HepG2 (cell line): ENCODE measurements at regions not wholly inside any gene's neighbourhood (a gene's known extent, or its start where the extent isn't known, plus 50 kb on each side); places are given as distances from the start of the nearest gene placed in this dataset.

Experiments used
- ATAC-seq: fragments of 200-7000 bp; cut with Tn5 transposase; 3 replicates; pipeline ENCODE4 v1.9.1; 2020; ENCODE audit warnings: mild to moderate bottlenecking, moderate library complexity
- BruUV-seq: library from RNA; stranded (reverse); fragments of 400-500 nt; replicated peaks from 2 replicates; lab custom pipeline; 2021; lab: Mats Ljungman, UMichigan
- CTCF ChIA-PET: fragments of 300-600 bp; formaldehyde crosslinking; extraction: SDS; loops from one replicate; lab custom pipeline; 2021; ENCODE audit warnings: low total read pairs, inconsistent platforms, low intra/inter-chr PET ratio; lab: Yijun Ruan, JAX
- POLR2A ChIA-PET: fragments of 350-600 bp; sonication (Branson Sonifier 250); formaldehyde crosslinking; loops from one replicate; lab custom pipeline; 2020; ENCODE audit warnings: antibody characterized with exemption, inconsistent platforms; lab: Yijun Ruan, JAX
- DNase-seq: peaks from one replicate; pipeline ENCODE4 v3.0.0-alpha.2; 2015; ENCODE audit warnings: low spot score
- FAIRE-seq: peaks from 3 replicates; lab custom pipeline; 2011; peaks lifted over from hg19 to GRCh38; lab: Jason Lieb, UNC
- H2AFZ ChIP-seq: one replicate; pipeline ENCODE4 v1.6.1; 2011; ENCODE audit warnings: low read length, inconsistent platforms
- H3K27ac ChIP-seq: fragments of 300-600 bp; 3 replicates; pipeline ENCODE4 v1.8.0; 2011; ENCODE audit warnings: mixed run types, mild to moderate bottlenecking, mixed read lengths, low read length, inconsistent platforms; ENCODE audit not compliant: insufficient read depth; ENCODE audit errors: extremely low read length
- H3K27me3 ChIP-seq, 2 experiments: fragments of 200-600 bp in 1 of 2; 2 replicates in 1 of 2; 3 replicates in 1 of 2; pipeline versions ENCODE4 v1.6.0 to v1.8.0; 2011; ENCODE audit warnings: low read length in 2 of 2, mild to moderate bottlenecking in 2 of 2, moderate library complexity in 2 of 2, inconsistent platforms in 1 of 2; ENCODE audit not compliant: insufficient read depth in 2 of 2, control insufficient read depth in 1 of 2
- H3K36me3 ChIP-seq, 2 experiments: fragments of 200-600 bp in 1 of 2; replicated peaks in 1 of 2; 2 replicates in 1 of 2; 3 replicates in 1 of 2; pipeline versions ENCODE4 v1.5.1 to v1.8.0; 2011; ENCODE audit warnings: low read length in 2 of 2, inconsistent platforms in 1 of 2; ENCODE audit not compliant: insufficient read depth in 2 of 2, control insufficient read depth in 1 of 2
- H3K4me1 ChIP-seq: 2 replicates; pipeline ENCODE4 v1.5.1; 2012; ENCODE audit warnings: low read length, inconsistent platforms; ENCODE audit not compliant: insufficient read depth
- H3K4me2 ChIP-seq: 2 replicates; pipeline ENCODE4 v1.6.0; 2011; ENCODE audit warnings: low read depth, low read length, inconsistent platforms
- H3K4me3 ChIP-seq, 3 experiments: fragments of 200-600 bp in 1 of 3; sonication (generic), shearing (Covaris generic) in 1 of 3; replicated peaks in 1 of 3; 2 replicates each; pipeline ENCODE4 v1.5.1; 2011 to 2016; ENCODE audit warnings: low read length in 3 of 3, inconsistent platforms in 2 of 3, low read depth in 2 of 3, mild to moderate bottlenecking in 2 of 3, control low read depth in 1 of 3, mixed read lengths in 1 of 3; ENCODE audit not compliant: insufficient read depth in 1 of 3
- H3K79me2 ChIP-seq: one replicate; pipeline ENCODE4 v1.6.1; 2011; ENCODE audit warnings: low read length, inconsistent platforms; ENCODE audit not compliant: insufficient read depth
- H3K9ac ChIP-seq: 2 replicates; pipeline ENCODE4 v1.6.0; 2011; ENCODE audit warnings: mild to moderate bottlenecking, low read depth, low read length, inconsistent platforms; ENCODE audit not compliant: insufficient read depth
- H3K9me3 ChIP-seq: 2 replicates; pipeline ENCODE4 v1.5.1; 2012; ENCODE audit warnings: mild to moderate bottlenecking, low read length
- H4K20me1 ChIP-seq: 2 replicates; pipeline ENCODE4 v1.6.0; 2011; ENCODE audit warnings: inconsistent platforms, mild to moderate bottlenecking, low read length, moderate library complexity; ENCODE audit not compliant: insufficient read depth
- AGO1 ChIP-seq: fragments of 200-400 bp; formaldehyde crosslinking; IDR thresholded peaks from 2 replicates; pipeline ENCODE4 v1.6.1; 2017; ENCODE audit warnings: mild to moderate bottlenecking, low read depth, low read length, moderate library complexity; ENCODE audit not compliant: poor library complexity, severe bottlenecking
- ERF ChIP-seq: IDR thresholded peaks from 2 replicates; pipeline ENCODE4 v1.6.1; 2018; ENCODE audit warnings: missing biosample characterization, missing genetic modification reagents
- IKZF1 ChIP-seq: fragments of 450-650 bp; IDR thresholded peaks from 2 replicates; pipeline ENCODE4 v1.7.1; 2016
- MATR3 ChIP-seq: sonication (generic); formaldehyde crosslinking; IDR thresholded peaks from 2 replicates; pipeline ENCODE4 v1.4.0; 2020; ENCODE audit warnings: missing genetic modification reagents
- MXI1 ChIP-seq: IDR thresholded peaks from 3 replicates; pipeline ENCODE4 v1.6.1; 2012; ENCODE audit warnings: low read depth, low read length, inconsistent platforms, borderline replicate concordance
- NFE2 ChIP-seq: sonication (generic); formaldehyde crosslinking; IDR thresholded peaks from 2 replicates; pipeline ENCODE4 v1.4.0; 2020; ENCODE audit warnings: missing genetic modification reagents
- RCOR2 ChIP-seq: IDR thresholded peaks from 2 replicates; pipeline ENCODE4 v1.6.1; 2016; ENCODE audit warnings: missing biosample characterization, missing genetic modification reagents
- ZBTB1 ChIP-seq: sonication (generic); formaldehyde crosslinking; IDR thresholded peaks from 2 replicates; pipeline ENCODE4 v1.4.0; 2020; ENCODE audit warnings: missing genetic modification reagents, borderline replicate concordance
- ZNF207 ChIP-seq: fragments of 450-650 bp; IDR thresholded peaks from 2 replicates; pipeline ENCODE4 v1.6.1; 2016; ENCODE audit warnings: antibody characterized with exemption, borderline replicate concordance
- ZNF263 ChIP-seq: sonication (generic); formaldehyde crosslinking; IDR thresholded peaks from 2 replicates; pipeline ENCODE4 v1.4.0; 2020; ENCODE audit warnings: missing genetic modification reagents
- ZNF282 ChIP-seq: fragments of 450-650 bp; IDR thresholded peaks from 2 replicates; pipeline ENCODE4 v1.6.1; 2018; ENCODE audit not compliant: partially characterized antibody
- WGBS: methylation state at CpG from one replicate; pipeline ENCODE4 v1.1.6; 2017; ENCODE audit warnings: low lambda C conversion rate; 5-methylcytosine and 5-hydroxymethylcytosine counted together
- in situ Hi-C: cut with HindIII; loops from 2 replicates; pipeline ENCODE4 v1.10.0; 2017; ENCODE audit warnings: low pct_unique_long_range_greater_than_20kb; ENCODE audit not compliant: extremely low pct_ligation_motif_present
- intact Hi-C: fragments of 100-400 bp; cut with micrococcal nuclease; formaldehyde crosslinking; loops from one replicate; pipeline ENCODE4 v1.10.0; 2022; ENCODE audit not compliant: unreplicated experiment
- TF ChIP-seq, protein P1 (sequence below): sonication (generic); formaldehyde crosslinking; IDR thresholded peaks from 2 replicates; pipeline ENCODE4 v1.5.0; 2020; ENCODE audit warnings: mild to moderate bottlenecking, missing genetic modification reagents
- TF ChIP-seq, protein P2 (sequence below): sonication (generic); formaldehyde crosslinking; IDR thresholded peaks from 2 replicates; pipeline ENCODE4 v1.4.0; 2020; ENCODE audit warnings: missing genetic modification reagents
- TF ChIP-seq, protein P3 (sequence below): fragments of 450-650 bp; IDR thresholded peaks from 2 replicates; pipeline ENCODE4 v1.6.1; 2016

DNA sequence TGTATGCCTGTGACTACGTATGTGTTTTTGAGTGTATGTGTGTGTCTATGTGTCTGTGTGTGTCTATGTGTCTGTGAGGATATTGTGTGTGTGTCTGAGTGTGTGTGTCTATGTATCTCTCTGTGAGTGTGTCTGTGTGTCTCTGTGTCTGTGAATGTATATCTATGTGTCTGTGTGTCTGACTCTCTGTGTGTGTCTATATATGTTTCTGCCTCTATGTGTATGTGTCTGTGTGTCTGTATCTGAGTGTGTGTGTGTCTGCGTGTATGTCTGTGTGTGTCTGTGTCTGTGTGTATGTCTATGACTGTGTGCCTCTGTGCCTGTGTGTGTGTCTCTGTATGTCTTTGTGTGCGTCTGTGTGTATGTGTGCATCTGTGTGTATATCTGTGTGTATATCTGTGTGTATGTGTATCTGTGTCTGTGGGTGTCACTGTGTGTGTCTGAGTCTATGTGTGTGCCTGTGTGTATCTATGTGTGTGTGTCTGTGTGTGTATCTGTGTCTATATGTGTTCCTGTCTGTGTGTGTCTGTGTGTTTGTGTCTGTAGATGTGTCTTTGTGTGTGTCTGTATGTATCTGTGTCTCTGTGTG is 172.7 kb downstream of the MYCN start (continued):
- TF ChIP-seq, protein P1, sequence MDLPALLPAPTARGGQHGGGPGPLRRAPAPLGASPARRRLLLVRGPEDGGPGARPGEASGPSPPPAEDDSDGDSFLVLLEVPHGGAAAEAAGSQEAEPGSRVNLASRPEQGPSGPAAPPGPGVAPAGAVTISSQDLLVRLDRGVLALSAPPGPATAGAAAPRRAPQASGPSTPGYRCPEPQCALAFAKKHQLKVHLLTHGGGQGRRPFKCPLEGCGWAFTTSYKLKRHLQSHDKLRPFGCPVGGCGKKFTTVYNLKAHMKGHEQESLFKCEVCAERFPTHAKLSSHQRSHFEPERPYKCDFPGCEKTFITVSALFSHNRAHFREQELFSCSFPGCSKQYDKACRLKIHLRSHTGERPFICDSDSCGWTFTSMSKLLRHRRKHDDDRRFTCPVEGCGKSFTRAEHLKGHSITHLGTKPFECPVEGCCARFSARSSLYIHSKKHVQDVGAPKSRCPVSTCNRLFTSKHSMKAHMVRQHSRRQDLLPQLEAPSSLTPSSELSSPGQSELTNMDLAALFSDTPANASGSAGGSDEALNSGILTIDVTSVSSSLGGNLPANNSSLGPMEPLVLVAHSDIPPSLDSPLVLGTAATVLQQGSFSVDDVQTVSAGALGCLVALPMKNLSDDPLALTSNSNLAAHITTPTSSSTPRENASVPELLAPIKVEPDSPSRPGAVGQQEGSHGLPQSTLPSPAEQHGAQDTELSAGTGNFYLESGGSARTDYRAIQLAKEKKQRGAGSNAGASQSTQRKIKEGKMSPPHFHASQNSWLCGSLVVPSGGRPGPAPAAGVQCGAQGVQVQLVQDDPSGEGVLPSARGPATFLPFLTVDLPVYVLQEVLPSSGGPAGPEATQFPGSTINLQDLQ (CRISPR knock-in tag): no peak
- no peak for TF ChIP-seq ZBTB1 (CRISPR knock-in tag)
- no peak for TF ChIP-seq ZNF282
- TF ChIP-seq ZNF207: peak; percentile 53; the same call in 1 of the 2 replicates
- no peak for TF ChIP-seq ERF (CRISPR knock-in tag)
- no peak for TF ChIP-seq NFE2 (CRISPR knock-in tag)
- no peak for TF ChIP-seq MXI1
- no peak for TF ChIP-seq RCOR2 (CRISPR knock-in tag)
- TF ChIP-seq, all 625 proteins: peak for 12

DNA sequence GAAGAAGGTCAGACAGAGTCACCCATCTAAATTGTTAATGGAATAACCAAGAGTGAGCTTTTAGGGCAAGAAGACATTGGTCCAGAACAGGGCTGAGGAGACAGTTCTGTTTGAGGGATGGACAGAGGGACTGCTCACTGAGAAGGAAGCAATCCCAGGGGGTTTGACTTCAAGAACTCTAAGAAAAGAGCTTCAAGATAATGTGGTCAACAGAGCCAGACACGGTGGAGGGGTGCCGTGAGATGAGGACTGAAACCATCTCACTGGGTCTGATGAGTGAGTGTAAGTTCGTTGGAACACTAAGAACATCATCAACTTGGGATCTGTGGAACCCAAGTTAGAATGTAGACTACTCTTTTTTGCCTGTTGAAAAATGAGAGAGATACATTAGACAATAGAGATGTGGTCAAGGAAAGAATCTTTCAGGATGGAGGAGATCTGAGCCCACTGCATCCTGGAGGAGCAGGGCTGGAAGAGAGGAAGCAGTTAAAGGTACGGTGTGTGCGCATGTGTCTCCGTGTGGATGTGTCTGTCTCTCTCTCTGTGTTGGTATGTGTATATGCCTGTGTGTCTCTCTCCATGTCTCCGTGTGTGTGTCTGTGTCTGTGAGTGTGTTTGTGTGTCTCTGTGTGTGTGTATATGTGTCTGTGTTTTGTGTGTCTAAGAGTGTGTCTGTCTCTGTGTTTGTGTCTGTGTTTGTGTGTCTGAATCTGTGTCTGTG is 172.1 kb downstream of the MYCN start:
- no peaks in the 10 kb centered on the region for H3K36me3 ChIP-seq
- no peak overlapping the region for H2AFZ ChIP-seq
- H4K20me1 ChIP-seq: no peaks in the 10 kb centered on the region
- no peak overlapping the region for H3K4me2 ChIP-seq
- POLR2A ChIA-PET: no interaction called here
- DNase-seq (no peak), FAIRE-seq (peak; percentile 23), ATAC-seq (no peak)
- H3K9ac ChIP-seq: no peak overlapping the region
- no peaks in the 10 kb centered on the region for H3K79me2 ChIP-seq
- no peak for TF ChIP-seq AGO1
- no peak for TF ChIP-seq ZNF263 (CRISPR knock-in tag)
- TF ChIP-seq, protein P2, sequence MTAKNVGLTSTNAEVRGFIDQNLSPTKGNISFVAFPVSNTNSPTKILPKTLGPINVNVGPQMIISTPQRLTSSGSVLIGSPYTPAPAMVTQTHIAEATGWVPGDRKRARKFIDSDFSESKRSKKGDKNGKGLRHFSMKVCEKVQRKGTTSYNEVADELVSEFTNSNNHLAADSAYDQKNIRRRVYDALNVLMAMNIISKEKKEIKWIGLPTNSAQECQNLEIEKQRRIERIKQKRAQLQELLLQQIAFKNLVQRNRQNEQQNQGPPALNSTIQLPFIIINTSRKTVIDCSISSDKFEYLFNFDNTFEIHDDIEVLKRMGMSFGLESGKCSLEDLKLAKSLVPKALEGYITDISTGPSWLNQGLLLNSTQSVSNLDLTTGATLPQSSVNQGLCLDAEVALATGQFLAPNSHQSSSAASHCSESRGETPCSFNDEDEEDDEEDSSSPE (CRISPR knock-in tag): no peak
- TF ChIP-seq, protein P3, sequence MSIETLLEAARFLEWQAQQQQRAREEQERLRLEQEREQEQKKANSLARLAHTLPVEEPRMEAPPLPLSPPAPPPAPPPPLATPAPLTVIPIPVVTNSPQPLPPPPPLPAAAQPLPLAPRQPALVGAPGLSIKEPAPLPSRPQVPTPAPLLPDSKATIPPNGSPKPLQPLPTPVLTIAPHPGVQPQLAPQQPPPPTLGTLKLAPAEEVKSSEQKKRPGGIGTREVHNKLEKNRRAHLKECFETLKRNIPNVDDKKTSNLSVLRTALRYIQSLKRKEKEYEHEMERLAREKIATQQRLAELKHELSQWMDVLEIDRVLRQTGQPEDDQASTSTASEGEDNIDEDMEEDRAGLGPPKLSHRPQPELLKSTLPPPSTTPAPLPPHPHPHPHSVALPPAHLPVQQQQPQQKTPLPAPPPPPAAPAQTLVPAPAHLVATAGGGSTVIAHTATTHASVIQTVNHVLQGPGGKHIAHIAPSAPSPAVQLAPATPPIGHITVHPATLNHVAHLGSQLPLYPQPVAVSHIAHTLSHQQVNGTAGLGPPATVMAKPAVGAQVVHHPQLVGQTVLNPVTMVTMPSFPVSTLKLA: 0 out of 2 replicates have a peak, but pooled peaks have one; percentile 2
- no peak for TF ChIP-seq MATR3
- no peak for TF ChIP-seq IKZF1
- in situ Hi-C loops (no loop called here), intact Hi-C loops (no loop called here)
- H3K27me3 ChIP-seq: peaks cover 0 to 4% of the 10 kb centered on the region in 2 experiments; a peak in 1 of 5 replicates
- BruUV-seq: no TSS peak
- H3K4me3 ChIP-seq: no peak overlapping the region
- WGBS: 60% methylated on average over 7 of the region's 7 CpGs
- CTCF ChIA-PET: no interaction called here
- no peaks in the 10 kb centered on the region for H3K9me3 ChIP-seq
- H3K4me1 ChIP-seq: peaks cover 24% of the 10 kb centered on the region
- no peak overlapping the region for H3K27ac ChIP-seq
